ENCODE measurements at regions not wholly inside any gene's neighbourhood (a gene's known extent, or its start where the extent isn't known, plus 50 kb on each side); places are given as distances from the start of the nearest gene placed in this dataset.

- TF ChIP-seq NFE2L2 (IDR thresholded peaks at IDR 0.05; ENCODE audit: low read depth, low read length) (no peak), CTCF (conservative IDR thresholded peaks at IDR 0.05; ENCODE audit: low read depth, low read length) (no peak), USF2 (IDR thresholded peaks at IDR 0.05; ENCODE audit: low read depth, low read length) (no peak), POLR2A (IDR thresholded peaks at IDR 0.05; ENCODE audit: low read depth, low read length) (no peak), RAD21 (IDR thresholded peaks at IDR 0.05; ENCODE audit: low read length) (no peak), MAZ (IDR thresholded peaks at IDR 0.05; ENCODE audit: borderline replicate concordance, low read depth, low read length) (no peak), BHLHE40 (IDR thresholded peaks at IDR 0.05; ENCODE audit: low read depth, low read length) (no peak), RCOR1 (IDR thresholded peaks at IDR 0.05; ENCODE audit: insufficient replicate concordance, low read length) (no peak), MXI1 (IDR thresholded peaks at IDR 0.05; ENCODE audit: borderline replicate concordance, low read depth, low read length) (no peak), CEBPB (IDR thresholded peaks at IDR 0.05; ENCODE audit: low read depth, low read length) (no peak), MAFK (IDR thresholded peaks at IDR 0.05; ENCODE audit: low read depth, low read length) (no peak), CHD1 (IDR thresholded peaks at IDR 0.05; ENCODE audit: low read depth, low read length) (no peak), SMC3 (IDR thresholded peaks at IDR 0.05; ENCODE audit: low read depth, low read length) (no peak), RFX5 (IDR thresholded peaks at IDR 0.05; ENCODE audit: low read depth, low read length) (no peak)
Measured at GRCh38 chr10:32163762-32164148, 107.5 kb upstream of the KIF5B start.

Data from IMR-90 (cell line).